G401 (cell line): ENCODE measurements at regions not wholly inside any gene's neighbourhood (a gene's known extent, or its start where the extent isn't known, plus 50 kb on each side); places are given as distances from the start of the nearest gene placed in this dataset.

Experiments used
- DNase-seq: peaks from one replicate; pipeline ENCODE4 v3.0.0-alpha.2; 2015; ENCODE audit warnings: low spot score
- in situ Hi-C: cut with HindIII; loops from 2 replicates; pipeline ENCODE4 v1.10.0; 2016; ENCODE audit warnings: low sequenced_read_pairs, mixed read lengths

DNA sequence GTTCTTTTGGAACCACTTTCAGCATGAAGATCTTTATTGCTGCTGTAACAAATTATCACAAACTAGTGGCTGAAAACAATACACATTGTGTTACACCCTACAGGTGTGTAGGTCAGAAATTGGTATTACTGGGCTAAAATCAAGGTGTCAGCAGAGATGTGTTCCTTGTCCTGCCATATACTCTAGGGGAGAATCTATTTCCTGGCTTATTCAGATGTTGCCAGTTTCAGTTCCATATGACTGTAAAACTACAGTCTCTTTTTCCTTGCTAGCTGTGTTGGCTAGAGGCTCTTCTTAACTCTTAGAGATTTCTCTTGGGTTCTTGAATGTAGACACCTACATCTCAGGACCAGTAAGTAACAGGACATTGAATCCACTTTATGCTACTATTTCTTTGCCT lies 215.6 kb upstream of the PPFIA2 start:
- no peak for DNase-seq

DNA sequence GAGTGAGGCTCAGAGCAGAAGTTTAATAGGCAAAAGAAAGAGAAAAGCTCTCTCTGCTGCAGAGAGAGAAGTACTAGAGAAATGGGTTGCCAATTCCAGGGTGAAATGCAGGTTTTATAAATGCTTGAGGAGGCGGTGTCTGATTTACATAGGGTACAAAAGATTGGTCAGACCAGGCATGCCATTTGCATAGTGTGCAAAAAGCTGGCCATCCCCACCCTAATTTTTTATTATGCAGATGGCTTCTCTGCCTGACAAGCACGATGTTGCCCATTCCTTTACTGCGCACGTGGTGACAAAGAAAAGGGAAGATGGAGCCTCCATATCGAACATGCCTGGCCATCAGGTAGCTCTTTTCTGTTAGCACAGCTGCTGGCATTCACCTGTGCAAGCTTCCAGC lies 209.3 kb upstream of the PPFIA2 start:
- no peak for DNase-seq

More for the DNA sequence above, 215.6 kb upstream of the PPFIA2 start:
- in situ Hi-C loops: no loop called here

DNA sequence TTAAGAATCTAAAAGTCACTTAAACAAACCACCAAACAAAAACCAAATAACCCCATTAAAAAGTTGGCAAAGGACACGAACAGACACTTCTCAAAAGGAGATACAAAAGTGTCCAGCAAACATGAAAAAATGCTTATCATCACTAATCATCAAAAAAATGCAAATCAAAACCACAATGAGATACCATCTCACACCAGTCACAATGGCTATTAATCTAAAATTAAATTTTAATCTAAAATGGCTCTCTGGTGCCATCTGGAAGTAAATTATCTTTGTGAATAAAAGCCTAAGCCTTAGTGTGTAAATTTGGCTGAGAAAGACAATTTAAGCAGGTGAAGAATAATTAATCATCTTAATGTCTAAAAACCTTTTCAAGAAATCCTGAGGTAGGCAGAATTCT lies 204.5 kb upstream of the PPFIA2 start:
- in situ Hi-C loops: no loop called here
- no peak for DNase-seq

More for the DNA sequence above, 209.3 kb upstream of the PPFIA2 start:
- in situ Hi-C loops: no loop called here

DNA sequence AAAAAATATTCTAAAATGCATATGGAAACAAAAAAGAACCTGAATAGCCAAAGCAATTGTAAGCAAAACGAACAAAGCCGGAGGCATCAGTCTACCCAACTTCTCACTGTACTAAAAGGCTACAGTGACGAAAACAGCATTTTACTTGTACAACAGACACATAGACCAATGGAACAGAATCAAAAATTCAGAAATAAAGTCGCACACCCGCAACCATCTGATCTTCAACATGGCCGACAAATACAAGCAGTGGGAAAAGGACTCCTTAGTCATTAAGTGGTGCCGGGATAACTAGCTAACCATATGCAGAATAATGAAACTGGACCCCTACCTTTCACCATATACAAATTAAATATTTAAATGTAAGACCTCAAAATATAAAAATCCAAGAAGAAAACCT lies 203.9 kb upstream of the PPFIA2 start:
- in situ Hi-C loops: no loop called here
- DNase-seq: no peak

DNA sequence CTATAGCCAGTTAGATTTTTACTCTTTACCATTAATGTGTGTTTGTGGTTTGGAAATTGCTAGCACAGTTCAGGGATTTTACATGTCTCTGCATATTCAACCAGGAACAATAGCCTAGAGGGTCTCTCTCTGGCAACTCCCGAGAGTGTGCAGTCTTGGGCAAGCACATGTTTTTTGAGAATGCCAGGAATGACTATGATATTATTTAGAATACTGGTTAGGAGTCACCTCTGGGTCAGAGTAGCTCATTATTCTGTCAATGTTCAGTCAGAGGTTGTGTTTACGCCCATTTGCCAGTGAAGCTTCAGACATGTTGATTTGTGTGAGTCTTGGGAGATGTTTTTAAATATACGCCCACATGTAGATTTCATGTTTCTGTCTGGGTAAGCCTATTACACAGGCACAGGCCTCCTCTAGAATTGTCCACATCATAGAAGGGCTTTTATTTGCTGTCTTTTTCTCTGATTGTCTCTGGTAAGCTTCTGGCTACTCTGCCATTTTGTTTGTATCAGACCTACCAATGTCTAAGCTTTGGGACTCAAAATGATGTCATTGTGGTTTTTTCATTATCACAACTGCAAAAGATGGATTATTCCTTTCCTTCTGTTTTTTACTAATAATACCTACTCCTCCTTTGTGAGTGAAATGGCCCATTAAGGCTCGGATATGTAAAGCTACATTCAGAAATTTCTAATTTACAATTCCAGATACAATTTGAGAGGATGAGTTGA lies 203.1 kb upstream of the PPFIA2 start:
- in situ Hi-C loops: no loop called here

DNA sequence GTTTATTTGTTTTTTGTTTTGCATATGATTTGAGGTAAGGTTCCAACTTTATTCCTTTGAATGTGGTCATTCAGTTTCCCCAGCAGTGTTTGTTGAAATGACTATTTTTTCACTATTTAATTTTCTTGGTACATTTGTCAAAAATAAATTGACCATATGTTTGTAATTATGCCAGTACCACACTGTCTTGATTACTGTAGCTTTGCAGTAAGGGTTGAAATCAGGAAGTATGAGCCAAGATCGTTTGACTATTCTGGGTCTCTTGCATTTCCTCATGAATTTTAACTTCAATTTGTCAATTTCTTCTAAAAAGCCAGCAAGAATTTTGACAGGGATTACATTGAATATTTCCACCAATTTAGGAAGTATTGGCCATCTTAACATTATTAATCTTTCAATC lies 199.3 kb upstream of the PPFIA2 start:
- in situ Hi-C loops: no loop called here

More for the DNA sequence above, 203.1 kb upstream of the PPFIA2 start:
- no peak for DNase-seq

DNA sequence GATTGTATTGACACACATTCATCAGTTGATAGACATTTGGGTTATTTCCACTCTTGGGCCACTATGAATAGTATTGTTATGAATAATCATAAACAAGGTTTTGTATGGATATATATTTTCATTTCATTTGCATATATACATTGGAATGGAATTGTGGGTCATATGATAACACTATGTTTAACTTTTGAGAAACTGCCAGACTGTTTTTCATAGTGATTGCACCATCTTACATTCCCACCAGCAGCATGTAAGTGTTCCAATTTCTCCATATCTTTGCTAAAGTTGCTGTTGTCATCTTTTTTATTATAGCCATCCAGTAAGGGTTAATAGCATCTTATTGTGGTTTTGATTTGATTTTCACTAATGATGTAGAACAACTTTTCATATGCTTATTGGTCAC lies 198.5 kb upstream of the PPFIA2 start:
- in situ Hi-C loops: no loop called here
- no peak for DNase-seq

More for the DNA sequence above, 199.3 kb upstream of the PPFIA2 start:
- peak; percentile 13 for DNase-seq

DNA sequence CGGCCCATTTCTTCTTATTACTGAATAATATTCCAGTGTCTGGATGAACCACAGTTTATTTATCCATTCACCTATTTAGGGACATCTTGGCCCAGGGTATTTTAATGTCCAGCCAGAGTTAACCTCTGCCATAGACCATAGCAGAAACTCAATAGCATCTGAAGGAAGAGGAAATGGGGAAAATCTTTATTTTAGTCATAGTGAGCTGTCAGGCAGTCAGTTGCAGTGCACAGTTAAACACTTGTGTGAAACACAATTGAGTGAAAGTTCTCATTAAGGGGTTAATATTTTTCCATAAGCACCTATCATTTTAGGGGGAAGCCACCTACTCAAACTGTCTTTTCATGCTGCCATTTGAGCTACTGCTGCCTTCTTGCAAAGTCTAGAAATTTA lies 197.3 kb upstream of the PPFIA2 start:
- in situ Hi-C loops: no loop called here
- DNase-seq: no peak

DNA sequence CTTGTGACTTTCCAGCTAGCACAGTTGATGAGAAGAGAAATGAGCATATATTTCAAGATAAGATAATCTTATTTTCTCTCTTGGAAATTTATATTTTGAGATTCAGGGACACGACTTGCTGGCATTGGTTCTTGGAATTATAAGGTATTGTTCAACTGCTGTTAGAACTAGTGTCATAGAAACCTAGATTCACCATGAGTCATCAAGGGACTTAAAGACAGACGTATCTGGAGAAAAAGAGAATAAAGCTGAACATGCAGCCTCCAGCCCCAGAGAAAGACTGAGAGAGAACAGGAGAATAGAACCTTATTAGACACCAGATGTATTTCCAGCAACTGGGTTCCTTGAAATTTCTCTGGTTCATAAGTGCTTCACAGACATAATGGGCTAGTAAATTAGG lies 194.4 kb upstream of the PPFIA2 start:
- no peak for DNase-seq
- in situ Hi-C loops: no loop called here

DNA sequence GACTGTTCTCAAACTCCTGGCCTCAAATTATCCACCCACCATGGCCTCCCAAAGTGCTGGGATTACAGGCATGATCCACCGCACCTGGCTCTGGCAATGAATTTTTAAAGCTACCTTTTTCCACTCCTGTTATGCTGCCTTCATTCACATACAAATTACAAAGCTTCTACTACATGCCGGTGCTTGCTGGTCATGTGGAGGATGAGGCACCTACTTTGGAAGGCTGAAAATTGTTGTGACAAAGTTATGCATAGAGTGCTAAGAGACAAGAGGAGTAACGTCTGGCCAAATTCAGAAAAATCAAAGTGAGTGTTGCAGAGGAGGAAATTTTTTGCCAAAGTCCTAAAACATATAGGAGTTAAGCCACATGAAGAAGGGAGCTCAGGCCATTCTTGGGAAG lies 191.7 kb upstream of the PPFIA2 start:
- DNase-seq: no peak
- in situ Hi-C loops: no loop called here

DNA sequence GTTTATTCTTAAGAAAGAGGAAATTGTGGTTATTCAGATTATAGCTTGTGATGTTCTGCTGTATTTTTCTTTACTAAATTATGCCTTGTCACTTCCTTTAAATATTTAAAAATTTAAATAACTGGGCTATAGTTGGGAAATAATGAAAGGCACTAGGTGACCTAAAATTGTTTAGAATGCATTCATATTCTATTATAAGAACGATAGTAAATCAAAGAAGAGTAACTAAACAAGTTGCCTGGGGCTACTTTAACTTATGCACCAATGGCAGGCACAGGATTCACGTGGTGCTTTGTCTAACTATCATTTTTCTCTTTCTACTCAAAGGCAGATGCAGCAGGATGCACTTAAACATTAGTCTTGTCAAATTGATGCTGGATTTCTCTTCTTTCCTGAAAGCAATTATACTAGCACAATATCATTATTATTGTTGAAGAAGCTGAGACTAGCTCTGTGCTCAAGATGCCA lies 190.7 kb upstream of the PPFIA2 start:
- no peak for DNase-seq
- in situ Hi-C loops: no loop called here

DNA sequence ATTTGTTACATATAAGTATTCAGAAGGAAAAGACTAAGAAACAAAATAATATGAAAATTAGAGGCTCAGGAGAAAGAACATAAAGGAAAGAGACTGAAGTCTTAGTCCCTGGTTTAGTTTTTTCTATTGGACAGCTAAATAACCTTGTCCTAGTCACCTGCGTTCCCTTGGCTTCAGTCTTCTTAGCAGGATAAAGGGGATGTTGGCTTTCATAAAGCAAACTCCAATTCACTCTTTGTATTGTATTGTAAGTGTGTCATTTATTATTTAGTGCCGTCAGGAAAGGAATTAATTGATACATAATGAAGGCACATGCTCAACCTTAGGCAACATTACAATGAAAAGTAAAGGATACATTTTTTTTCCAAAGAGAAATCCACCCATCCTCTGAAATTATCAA lies 190.3 kb upstream of the PPFIA2 start:
- in situ Hi-C loops: no loop called here
- no peak for DNase-seq

DNA sequence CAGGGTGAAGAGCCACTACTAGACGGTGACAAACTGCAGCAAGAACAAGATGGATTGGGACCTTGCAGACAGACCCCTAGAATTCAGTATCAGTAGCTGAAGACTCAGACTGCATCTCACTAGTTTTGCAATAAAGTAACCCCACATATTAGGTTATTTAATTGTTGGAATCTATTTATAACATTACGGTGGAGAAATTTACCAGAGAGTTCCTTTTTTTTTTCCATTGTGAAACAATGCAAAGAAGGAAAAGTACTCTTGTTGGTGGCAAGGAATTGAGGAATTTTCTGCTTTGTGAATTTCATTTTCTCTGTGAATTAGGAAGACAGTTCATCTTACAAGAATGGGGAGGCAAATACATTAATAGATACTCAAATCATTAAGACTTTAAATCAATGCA lies 185.7 kb upstream of the PPFIA2 start:
- in situ Hi-C loops: no loop called here

DNA sequence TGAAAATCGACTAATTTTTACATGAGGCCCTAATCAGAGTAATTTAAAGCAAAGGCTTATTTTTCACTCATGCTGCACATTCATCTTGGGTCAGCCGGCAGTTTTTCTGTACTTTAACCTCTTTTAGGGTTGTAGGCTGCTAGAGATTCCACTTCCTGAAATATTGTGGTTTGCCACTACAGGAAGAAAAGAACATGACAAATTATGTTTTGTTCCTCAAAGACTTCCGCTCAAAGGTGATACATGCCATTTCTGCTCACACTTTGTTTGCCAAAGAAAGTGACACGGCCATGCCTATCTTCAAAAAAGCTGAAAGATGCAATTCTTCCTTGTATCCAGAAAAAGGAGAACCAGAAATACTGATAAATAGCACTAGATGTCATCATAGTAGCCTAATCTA lies 183.4 kb upstream of the PPFIA2 start:
- in situ Hi-C loops: no loop called here
- no peak for DNase-seq

More for the DNA sequence above, 185.7 kb upstream of the PPFIA2 start:
- no peak for DNase-seq

DNA sequence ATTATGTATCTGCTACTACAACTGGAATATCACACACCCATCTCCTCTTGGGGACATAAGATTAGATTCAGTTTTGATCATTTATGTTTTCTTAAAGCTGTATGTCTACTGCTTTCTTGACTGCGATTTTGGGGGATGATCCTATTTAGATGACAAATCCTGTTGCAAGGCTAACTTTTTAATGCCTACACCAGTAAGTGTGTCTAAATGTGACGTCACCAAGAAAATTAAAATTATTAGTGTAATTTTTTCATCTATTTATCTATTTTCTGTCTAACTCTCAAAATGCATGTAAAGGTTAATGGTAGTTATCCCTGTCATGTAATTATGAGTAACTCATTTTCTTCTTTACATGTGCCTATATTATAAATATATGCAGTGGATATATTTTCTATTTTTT lies 170.9 kb upstream of the PPFIA2 start:
- DNase-seq: no peak
- in situ Hi-C loops: no loop called here

DNA sequence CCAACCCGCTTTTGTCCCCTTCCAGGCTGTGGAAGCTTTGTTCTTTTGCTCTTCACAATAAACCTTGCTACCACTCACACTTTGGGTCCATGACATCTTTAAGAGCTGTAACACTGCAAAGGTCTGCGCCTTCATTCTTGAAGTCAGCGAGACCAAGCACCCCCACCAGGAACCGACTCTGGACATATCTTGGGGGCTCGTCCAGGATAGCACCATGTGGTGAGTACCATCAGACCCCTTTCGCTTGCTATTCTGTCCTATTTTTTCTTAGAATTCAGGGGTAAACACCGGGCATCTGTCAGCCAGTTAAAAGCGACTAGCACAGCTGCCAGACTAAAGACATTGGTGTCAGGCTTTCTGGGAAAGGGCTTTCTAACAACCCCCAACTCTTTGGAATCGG lies 137.6 kb upstream of the PPFIA2 start:
- in situ Hi-C loops: no loop called here
- DNase-seq: no peak

DNA sequence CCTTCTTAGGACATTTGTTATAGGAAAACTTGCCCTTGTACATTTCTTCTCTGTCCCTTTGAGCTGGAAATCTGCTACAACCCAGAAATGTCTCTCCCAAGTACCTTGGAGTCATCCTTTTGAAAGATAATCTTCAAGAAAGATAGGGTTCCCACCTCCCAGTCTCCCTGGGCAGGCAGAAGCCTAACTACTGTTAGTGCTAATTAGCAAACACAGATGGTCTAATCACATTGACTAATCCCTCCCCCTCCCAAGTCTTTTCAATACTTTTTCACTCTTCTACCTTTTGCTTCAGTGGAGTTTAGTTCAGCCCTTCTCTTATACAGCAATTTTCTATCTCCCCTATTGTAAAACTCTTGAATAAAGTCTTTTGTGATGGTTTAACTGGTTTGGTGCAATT lies 129.8 kb upstream of the PPFIA2 start:
- in situ Hi-C loops: no loop called here
- no peak for DNase-seq

DNA sequence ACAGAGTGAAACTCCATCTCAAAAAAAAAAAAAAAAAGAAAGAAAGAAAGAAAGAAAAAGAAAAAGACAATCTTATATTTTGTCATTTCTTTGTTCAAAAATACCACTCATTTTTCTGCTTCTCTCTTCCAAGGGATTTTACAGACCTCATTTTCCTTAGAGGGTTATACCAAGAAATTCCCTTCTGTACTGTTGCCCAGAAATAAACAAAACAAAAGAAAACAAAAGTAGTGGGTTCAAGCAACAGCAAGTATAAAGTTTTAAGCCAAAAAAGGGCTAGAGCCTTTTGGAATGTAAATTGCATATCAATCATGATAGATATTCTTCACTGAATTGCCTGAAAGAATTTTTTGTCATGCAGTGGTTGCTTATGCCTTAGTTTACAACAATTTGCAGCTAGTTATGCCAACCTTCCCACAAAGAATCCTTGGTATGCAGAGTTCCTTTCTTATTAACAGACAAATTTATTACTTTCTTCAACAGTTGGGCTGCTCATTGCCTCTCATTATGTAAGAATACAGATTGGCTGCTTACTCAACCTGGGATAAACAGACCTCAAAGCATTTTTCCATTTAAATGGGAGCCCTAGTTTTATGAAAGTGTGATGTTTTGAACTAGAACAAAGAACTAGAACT lies 129.1 kb upstream of the PPFIA2 start:
- no peak for DNase-seq
- in situ Hi-C loops: no loop called here

DNA sequence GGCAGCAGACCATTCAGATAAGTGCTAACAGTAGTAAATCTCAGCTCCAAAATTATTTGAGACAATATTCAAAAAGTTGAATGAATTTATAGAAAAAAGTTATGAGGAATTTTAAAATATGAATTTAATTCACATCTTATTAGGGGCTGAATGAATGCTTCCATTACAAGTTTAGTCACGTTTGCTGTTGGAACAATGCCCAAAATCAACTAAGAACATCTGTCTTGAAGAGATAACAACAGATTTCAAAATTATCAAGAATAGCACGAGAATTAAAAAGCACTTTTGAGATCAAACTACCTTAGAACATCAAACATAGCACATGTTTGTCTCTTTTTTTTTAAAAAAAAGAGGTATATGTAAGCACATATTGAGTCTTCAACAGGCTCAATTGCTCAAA lies 115.4 kb upstream of the PPFIA2 start:
- no peak for DNase-seq
- in situ Hi-C loops: no loop called here

DNA sequence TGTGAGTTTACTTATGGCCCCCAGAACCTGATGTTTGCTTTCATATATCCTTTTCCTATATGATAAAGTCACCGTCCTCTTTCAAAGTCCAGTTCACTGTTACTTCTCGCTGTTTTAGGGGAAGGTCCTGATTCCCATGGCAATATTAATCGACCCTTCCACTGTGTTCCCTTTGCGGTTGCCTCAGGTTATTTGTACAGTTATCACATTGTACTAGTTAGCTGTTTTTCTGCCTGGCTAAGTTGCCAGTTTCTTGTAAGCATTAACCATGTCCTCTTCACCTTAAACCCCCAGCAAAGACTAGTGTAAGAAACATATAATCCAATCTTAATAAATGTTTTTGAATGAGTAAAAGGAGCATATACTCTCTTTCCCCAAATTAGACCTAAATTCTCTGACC lies 115.0 kb upstream of the PPFIA2 start:
- in situ Hi-C loops: no loop called here
- DNase-seq: no peak

DNA sequence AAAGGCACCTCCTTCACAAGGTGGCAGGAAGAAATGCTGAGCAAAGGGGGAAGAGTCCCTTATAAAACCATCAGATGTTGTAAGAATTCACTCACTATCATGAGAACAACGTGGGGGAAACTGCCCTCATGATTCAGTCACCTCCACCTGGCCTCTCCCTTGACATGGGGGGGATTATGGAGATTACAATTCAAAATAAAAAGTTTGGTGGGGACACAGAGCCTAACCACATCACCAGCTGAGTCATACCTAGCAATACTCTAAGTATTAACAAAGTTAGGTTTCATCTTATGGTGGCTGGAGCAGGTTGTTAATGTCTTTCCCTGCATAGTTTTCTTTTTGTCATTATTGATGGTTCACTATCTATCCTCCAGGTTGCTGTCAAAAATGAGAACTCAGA lies 113.2 kb upstream of the PPFIA2 start:
- no peak for DNase-seq
- in situ Hi-C loops: no loop called here
